Left forelimb (tissue), 1 donor: ENCODE measurements at regions not wholly inside any gene's neighbourhood (a gene's known extent, or its start where the extent isn't known, plus 50 kb on each side); places are given as distances from the start of the nearest gene placed in this dataset.

Experiments
- DNase-seq: peaks from one replicate; pipeline ENCODE4 v3.0.0-alpha.2; 2018; ENCODE audit warnings: low spot score

- no peak for DNase-seq
Observed at GRCh38 chr4:35201403-35201802, 1042.9 kb downstream of the ARAP2 start.

GRCh38 chr4:35216636-35217035 is 1027.7 kb downstream of the ARAP2 start:
- no peak for DNase-seq

GRCh38 chr4:35217331-35217730 is 1027.0 kb downstream of the ARAP2 start:
- DNase-seq: no peak

- DNase-seq: no peak
Observed at GRCh38 chr4:35228313-35228712, 1016.0 kb downstream of the ARAP2 start.

- DNase-seq: no peak
Observed at GRCh38 chr4:35229021-35229420, 1015.3 kb downstream of the ARAP2 start.

GRCh38 chr4:35237924-35238323 is 1006.4 kb downstream of the ARAP2 start:
- DNase-seq: no peak

- no peak for DNase-seq
Observed at GRCh38 chr4:35238793-35239192, 1005.5 kb downstream of the ARAP2 start.

GRCh38 chr4:35246493-35246892 is 997.8 kb downstream of the ARAP2 start:
- DNase-seq: no peak

- DNase-seq: no peak
Observed at GRCh38 chr4:35247047-35247446, 997.3 kb downstream of the ARAP2 start.

GRCh38 chr4:35250331-35250730 is 994.0 kb downstream of the ARAP2 start:
- DNase-seq: no peak

- no peak for DNase-seq
Observed at GRCh38 chr4:35250761-35251160, 993.6 kb downstream of the ARAP2 start.

- DNase-seq: no peak
Observed at GRCh38 chr4:35252071-35252470, 992.2 kb downstream of the ARAP2 start.

- DNase-seq: no peak
Observed at GRCh38 chr4:35252866-35253265, 991.4 kb downstream of the ARAP2 start.

GRCh38 chr4:35253331-35253730 is 991.0 kb downstream of the ARAP2 start:
- DNase-seq: no peak

GRCh38 chr4:35286434-35286833 is 957.9 kb downstream of the ARAP2 start:
- DNase-seq: no peak

GRCh38 chr4:35300996-35301774 is 943.1 kb downstream of the ARAP2 start:
- no peak for DNase-seq

- no peak for DNase-seq
Observed at GRCh38 chr4:35315419-35315818, 928.9 kb downstream of the ARAP2 start.

GRCh38 chr4:35325908-35326453 is 918.3 kb downstream of the ARAP2 start:
- DNase-seq: no peak

- no peak for DNase-seq
Observed at GRCh38 chr4:35342833-35343232, 901.5 kb downstream of the ARAP2 start.

GRCh38 chr4:35347276-35347675 is 897.0 kb downstream of the ARAP2 start:
- DNase-seq: no peak

GRCh38 chr4:35358001-35358584 is 886.2 kb downstream of the ARAP2 start:
- DNase-seq: no peak

- no peak for DNase-seq
Observed at GRCh38 chr4:35364321-35364870, 879.9 kb downstream of the ARAP2 start.

GRCh38 chr4:35365186-35365585 is 879.1 kb downstream of the ARAP2 start:
- DNase-seq: no peak
